ENCODE measurements at regions not wholly inside any gene's neighbourhood (a gene's known extent, or its start where the extent isn't known, plus 50 kb on each side); places are given as distances from the start of the nearest gene placed in this dataset.

DNA sequence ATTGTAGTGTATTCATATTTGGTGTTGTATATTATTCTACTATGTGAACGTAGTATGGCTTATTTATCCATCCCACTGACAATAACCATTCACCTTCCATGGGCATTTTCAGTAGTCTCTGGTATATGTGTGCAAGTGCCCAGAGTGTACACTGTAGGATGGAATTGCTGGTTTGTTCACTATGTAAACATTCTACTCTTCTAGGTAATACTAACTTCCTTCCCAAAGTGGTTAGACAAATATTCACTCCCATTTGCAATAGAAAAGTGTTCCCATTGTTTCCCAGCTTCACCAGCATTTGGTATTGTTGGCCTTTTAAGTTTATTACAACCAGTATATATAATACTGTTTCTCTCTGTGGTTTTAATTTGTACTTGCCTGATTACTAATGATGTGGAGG, 153.7 kb downstream of the C7orf25 start:
- DNase-seq (ENCODE audit: low spot score), result no peak

DNA sequence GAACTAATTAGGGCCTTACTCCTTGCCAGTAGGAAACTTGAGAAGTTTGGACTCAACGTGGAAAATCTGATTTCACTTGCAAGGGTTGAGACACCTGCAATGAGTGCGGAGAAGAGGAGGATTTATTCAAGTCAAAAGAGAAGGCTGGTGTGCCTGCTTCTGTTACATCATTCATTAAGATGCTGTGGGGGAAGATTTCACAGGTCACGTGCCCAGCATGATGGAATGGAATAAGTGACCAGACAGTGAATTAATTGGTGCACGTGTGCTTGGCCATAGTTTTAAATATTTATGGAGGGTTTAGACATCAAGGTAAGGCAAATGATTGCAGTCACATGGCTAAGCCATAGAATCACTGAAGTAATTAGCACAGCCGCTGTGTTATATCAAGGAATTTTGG, 155.0 kb downstream of the C7orf25 start:
- no peak for DNase-seq (ENCODE audit: low spot score)

DNA sequence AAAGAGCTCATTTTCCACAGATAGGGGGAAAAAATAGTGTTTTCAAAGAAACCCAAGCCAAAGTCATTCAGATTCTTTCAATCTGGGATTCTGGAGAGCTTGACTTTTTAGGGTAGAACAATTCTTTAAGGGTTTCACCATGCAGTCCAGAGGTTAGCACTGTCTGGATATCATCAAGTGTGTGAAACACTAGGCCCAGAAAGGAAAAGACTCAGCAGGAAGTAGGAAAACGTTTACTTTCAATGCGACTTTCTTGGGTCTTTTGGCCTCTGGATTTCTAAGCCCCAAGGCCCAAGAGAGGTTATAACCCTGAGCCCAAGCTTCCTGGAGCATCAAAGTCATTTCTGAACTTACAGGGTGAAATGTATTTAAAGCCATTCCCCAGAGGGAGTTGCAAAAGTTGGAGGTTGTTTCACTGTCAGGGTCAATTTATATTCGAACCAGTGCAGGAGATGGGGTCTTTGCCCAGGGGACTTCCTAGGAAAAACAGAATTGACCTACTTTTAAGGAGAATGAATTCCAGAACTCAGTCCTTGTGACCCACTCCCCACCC, 158.0 kb downstream of the C7orf25 start:
- no peak for DNase-seq (ENCODE audit: low spot score)

DNA sequence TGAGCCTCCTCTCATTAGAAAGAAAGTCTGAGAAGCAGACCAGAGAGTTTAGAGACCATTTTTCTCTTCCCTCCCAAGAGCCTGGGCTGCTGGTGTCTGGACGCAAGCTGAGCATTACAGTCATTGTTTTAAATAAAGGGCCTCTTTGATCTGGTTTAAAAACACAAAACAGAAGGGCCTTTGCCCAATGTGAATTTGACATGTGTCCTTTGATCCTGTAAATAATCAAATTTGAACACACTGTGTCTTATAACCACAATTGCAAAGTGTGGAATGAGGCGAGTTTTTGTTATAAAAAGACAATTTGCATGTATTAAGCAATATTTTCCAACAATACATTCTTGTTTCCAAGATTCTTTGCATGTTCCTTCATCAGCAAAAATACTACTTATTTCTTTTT, 158.5 kb downstream of the C7orf25 start:
- DNase-seq (ENCODE audit: low spot score), result no peak

DNA sequence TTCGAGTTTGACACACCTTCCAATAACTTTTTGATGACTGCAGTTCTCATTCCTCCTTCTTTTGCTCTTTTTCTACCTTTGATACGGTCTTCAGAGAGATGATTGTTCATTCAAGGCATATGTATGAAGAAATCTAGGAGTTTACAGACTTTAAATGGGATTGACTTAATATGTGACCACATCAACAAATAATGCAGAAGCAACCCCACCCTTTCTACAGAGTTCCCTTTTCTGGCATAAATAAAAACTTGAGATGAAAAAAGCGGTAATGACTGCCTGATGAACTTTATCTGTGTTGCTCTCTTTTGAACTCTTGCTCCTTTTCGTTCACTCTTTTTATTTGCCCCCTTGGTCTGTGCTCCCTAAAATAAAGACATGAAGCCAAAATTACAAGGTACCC, 161.7 kb downstream of the C7orf25 start:
- no peak for DNase-seq (ENCODE audit: low spot score)

DNA sequence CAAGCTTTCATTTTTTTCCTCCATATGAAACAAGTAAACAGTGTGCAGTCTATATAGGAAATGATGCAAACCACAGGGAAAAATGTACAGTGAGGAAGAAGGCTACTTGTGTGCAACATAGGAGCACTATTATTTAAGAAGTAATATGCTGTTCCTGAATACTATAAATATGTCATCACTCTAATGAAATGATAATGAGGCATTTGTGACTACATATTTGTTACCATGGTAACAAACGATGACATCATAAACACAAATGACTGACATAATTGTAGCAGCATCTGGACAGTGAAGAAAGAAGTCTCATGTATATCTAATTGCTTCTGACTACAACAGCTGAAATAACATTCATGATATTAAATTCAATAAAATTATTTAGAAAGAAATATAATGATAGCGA, 164.8 kb downstream of the C7orf25 start:
- DNase-seq (ENCODE audit: low spot score), result no peak

DNA sequence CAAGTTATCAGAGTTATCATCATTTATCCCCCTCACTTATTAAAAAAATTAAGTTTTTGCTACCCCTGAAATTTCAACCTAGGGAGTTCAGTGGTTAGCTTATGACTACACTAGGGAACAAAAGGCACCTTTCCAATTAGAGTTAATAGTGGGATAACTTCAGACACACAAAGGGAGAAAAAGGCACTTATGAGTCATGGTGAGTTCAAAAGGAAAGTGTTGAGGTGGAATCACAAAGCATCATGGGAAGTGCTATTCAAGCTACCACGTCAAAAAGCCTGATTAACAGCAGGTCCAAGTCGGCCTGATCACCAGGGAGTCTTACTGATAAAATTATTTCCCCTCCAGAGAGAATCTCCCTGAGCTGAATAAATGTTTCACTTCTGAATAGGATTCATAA, 165.7 kb downstream of the C7orf25 start:
- DNase-seq (ENCODE audit: low spot score), result no peak

DNA sequence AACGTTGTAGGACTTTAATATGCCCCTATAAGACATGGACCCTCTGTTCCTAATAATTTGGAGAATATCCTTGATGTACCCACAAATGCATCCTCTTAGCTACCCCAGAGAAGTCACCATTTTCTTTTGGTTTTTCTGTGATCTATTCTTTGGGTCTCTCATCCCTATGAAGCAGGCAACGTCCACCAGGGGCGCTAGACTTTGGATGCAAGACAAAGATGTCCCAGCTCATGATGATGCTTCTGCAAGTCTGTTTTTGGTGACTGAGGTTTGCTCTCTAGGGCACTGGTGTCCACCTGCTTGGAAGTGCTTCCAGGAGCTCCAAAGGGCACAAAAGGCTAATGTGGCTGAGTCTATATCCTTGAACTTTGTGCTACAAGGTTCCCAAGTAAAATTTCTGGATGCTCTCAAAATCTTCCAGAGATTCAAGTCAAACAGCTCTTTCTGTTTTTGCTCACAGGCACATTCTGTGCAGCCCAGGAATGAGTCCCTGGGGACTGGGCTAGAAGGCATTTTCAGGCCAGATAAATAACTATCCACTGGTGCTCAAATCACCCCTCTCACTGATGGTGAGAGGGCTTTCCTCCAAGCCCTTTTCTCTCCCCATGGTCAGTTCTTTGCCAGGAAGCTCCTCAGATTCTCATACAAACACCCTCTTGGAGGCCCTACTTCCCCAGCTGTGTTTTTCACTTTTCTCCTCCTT, 166.4 kb downstream of the C7orf25 start:
- DNase-seq (ENCODE audit: low spot score), result no peak

DNA sequence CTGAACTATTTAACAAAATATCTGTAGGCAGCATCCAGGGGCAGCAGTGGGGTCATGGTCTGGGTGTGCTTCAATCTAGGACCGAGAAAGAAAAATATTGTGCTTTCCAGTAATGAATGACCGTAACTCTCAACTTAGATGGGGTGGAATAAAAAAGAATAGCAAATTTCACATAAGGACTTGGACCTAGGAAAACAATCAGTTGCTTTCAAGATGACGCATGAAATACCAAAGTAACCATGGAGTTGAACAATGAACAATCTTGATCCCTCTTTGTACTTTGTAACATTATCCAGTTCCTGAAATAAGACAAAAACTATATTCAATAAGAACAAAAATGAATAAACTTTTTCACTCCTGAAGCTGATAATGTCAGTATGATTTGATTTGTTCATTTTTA, 167.1 kb downstream of the C7orf25 start:
- no peak for DNase-seq (ENCODE audit: low spot score)

DNA sequence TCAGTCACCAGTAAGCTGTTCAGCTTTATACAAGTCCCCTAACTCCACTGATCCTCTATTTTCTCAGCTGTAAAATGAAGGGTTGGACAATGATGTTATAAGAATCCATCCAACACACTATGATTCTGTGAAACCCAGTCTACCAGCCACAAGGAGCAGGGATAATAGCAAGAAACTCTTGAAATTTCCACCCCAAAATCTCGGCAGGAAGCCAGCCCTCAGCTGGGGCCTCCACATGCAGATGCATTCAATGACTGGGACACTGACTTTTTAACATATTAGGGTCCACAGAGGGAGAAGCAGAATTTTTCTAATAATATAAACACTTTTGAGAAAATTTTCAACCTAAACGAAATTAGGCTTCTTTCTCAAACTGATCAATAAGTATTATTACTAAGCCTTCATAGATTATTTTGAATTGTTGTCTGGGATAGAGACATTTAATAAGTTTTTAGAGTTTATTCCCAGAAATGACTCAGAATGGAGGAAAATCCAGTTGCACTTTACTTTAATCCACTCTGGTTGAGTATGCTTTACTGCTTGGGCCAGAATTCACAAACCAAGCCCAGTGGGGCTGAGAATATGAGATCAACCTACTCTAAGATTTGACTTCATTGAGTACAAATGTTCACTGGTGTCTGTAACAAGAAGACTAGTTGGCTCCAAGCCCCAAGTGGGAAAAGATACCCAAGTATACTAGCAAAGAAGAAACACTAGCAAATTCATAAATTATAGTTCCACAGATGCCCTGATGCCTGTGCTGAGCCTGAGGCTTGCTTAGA, 168.6 kb downstream of the C7orf25 start:
- no peak for DNase-seq (ENCODE audit: low spot score)

DNA sequence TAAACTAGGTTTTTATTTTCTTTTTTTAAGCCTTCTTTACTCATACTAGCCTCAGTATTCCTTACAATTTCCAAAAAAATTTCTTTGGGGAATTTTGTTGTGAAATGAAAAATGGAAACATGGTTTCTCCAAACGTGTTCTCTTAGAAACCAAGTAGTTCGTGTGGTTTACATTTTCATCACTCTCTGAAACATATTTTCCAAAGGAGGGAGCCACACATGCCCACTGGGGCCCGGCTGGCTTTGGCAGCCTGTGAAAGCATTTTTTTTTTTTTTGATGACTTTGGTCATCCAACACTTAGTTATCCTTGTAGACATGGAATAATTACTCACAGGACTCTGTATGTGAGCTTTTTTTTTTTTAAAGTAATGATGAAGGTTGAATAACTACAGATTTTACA, 169.6 kb downstream of the C7orf25 start:
- no peak for DNase-seq (ENCODE audit: low spot score)

DNA sequence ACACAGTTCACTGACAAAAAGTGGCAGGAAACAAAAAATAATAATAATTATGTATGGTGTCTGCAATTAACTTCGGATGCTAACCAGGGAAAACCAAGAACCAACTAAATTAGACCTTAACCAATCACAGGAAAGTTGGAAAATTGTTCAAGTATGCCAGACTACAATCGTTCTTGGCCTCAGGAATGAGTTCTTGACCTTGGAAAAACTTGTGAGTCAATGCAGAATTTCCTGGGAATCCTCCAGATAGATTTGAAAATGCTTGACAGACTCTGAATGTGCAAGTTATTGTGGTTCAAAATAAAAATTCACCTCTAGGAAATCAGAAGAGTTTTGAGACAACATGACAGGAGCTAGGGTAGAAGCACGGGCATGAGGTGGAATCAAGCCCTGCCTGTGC, 171.5 kb downstream of the C7orf25 start:
- DNase-seq (ENCODE audit: low spot score), result peak; percentile 24

DNA sequence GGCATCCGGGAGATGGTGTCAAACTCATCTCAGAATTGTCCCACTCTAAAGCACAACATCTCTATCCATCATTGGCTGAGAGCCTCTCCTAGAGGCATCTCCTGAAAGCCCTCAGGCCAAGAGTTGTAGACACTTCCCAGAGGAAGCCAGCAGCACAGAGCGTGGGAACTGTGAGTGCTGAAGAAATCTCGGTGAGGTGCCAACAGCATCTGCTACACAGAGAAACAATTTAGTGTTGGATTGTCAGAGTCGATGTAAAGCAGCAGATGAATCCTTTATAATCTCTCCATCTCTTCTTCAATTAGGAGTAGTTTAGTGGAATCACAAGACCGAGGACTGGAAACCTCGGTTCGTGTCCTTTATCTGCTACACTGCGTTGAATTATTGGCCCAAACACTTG, 172.2 kb downstream of the C7orf25 start:
- DNase-seq (ENCODE audit: low spot score), result peak; percentile 50

DNA sequence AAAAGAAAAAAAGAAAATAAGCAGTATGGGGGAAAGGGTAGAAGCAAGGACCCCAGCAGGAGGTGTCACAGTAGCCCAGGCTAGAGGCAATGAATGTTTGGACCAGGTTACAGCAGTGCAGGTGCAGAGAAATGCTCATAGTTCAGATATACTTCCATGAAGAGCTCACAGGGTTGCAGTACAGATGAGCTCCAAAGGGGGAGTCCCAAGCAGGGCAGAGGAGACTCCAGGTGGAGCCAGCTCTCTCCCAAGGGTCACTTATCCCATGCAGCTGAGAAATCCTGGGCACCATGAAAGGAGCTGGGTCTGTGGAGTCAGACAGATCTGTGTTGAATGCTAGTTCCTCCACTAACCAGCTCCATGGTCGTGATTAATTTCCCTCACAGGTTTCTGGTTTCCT, 174.9 kb downstream of the C7orf25 start:
- no peak for DNase-seq (ENCODE audit: low spot score)

DNA sequence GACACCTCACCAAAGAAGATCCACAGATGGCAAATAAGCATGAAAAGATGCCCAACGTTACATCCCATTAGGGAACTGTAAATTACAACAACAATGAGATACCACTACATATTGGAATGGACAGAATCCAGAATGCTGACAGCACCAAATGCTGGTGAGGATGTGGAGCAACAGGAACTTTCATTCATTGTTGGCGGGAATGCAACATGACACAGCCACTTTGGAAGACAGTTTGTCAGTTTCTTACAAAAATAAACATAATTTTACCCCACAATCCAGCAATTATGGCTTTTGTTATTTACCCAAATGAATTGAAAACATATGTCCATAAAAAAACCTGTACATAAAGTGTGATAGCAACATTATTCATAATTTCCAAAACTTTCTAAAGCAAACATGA, 176.8 kb downstream of the C7orf25 start:
- no peak for DNase-seq (ENCODE audit: low spot score)

DNA sequence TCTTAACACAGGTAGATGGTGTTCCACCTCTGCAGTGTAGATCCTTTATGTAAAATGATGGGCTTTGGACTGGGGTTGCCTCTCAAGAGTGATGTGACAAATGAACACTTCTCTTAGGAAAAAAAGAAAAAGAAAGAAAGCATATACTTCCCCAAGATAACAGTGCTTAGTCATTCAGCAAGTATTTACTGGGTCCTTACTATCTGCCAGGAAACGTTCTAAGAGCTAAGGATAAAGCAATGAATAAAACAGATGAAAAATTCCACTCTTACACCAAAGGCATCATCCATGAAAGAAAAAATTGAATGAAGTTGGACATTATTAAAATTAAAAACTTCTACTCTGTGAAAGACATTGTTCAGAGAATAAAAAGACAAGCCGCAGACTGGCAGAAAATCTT, 177.3 kb downstream of the C7orf25 start:
- DNase-seq (ENCODE audit: low spot score), result no peak

DNA sequence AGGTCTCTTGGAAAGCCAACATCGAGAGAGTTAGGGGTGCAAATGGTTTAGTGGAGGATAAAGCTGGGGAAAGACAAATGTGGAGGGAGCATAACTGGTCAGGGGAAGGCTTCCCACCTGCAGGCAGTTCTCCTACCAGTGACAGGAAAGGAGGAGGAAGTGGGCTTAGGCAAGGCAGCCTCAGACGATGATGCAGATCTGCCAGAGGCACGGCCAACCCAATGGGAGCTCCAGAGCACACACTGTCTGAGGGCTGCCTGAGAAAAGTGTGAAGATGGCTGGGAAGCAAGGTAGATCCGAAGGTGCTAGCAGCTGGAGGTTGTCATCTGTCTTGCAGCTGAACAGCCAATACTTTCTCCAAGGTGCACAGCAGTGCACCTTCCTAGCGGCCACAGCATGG, 178.8 kb downstream of the C7orf25 start:
- no peak for DNase-seq (ENCODE audit: low spot score)

DNA sequence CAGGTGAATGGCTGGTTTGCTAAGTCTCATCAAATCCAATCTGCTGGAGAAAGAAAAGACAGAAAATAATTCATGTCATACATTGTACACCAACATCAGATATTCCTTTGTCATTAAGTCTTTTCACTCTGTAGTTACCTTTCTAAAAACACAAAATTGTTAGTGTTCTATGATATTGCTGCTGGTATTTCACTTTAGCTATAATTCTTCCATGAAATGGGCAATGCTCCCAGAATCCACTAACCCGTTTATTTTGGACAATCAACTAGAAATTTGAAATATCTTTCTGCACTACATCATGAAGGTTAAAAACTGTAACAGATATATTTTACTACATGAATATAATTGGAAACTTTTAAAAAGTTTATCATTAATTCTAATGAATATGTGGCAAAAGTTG, 181.3 kb downstream of the C7orf25 start:
- DNase-seq (ENCODE audit: low spot score), result no peak

DNA sequence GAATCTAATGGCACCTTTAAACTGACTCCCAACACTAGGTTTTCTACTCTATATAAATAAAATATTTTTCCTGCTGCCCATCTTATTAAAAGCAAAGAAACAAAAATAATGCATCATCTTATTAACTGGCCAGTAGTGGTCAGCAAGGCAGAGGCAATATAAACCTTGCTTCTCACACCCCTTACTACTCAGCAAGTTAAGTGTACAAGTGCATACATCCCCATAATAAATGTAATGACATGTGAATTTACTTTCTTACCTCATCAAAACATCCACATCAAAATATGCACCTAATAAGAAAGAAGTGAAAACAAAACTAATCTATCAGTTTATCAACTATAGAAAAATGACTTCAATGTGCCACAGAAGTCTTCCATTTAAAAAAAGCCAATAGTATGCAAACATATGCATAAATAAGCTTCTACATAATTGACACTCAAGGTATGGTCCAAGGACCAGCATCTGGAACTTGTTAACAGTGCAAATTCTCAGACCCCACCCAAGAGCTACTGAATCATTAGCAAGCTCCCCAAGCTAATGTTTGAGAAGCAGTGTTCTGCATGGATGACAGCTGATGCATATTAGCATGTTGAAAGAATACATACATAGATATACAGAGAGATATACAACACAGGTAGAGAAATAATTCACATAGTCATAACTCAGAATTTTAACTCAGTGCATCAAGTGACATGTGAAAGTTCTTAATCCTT, 182.7 kb downstream of the C7orf25 start:
- no peak for DNase-seq (ENCODE audit: low spot score)

DNA sequence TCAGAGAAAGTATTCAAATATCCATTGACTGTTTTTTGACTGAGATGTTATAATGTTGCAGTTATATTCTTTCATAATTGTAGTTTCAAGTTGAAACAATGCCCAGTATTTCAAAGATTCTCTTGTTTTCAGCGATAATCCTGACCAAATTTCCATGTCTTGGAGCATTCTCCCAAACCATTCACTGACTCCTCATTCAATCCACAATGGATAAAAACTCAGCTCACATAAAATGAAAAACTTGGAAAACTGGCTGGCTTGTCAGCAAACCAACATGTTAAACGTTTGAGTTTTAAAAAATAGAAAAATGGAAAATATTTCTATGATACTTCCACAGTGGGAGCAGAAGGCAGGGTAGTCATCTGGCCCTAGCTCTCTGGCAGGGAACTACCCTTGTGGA, 184.4 kb downstream of the C7orf25 start:
- no peak for DNase-seq (ENCODE audit: low spot score)

DNA sequence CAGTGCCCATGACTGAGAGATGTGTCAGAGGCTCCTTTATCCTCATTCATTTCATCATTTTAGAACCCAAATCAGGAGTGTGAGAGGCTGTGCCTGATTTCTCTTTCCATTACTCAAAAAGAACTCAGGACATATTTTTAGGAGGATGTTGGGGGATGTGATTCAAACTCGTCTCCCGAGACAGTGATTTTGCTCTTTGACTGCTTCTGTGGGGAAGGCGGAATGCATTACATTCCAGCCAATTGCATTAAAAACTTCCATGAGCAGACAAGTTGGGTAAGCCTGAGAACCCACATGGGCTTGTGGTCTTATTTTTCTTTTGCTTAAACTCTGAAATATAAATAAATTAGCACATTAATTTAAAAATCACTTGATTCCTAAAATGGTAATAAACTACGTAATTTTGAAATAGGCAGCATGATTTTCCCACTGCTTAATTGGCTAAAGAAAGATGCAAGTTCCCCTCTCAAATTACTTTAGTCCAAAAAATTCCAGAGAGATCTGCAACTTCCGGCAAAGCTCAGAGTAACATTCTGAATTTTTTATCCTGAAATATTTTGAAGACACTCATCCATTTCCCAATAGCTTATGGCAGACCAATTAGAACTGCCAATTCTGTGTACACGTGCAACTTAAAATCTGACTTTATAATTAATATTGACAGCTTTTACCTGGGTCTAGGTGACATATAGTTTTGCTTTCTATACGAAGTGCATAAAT, 185.6 kb downstream of the C7orf25 start:
- peak; percentile 82 for DNase-seq (ENCODE audit: low spot score)

DNA sequence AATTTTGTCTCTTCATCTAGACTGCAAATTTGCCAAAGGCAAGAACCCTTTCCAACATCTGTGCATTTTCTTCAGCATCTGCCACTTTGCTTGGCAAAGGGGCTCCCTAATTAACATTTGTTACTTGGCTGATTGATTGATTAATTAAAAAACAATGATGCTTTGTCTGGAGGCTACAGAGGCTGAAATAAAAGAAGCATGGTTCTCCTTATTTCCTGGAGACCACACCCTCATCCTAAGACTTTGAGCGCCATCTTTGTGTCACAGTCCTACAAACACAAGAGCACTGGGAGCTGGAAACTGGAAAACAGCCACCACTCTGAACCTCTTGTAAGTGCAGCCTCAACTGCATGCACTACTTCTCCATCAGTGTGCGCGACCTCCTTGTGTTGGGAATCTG, 189.2 kb downstream of the C7orf25 start:
- no peak for DNase-seq (ENCODE audit: low spot score)

All from AG08395 (cell line).